Esophagus muscularis mucosa (tissue), 4 donors: ENCODE measurements at regions not wholly inside any gene's neighbourhood (a gene's known extent, or its start where the extent isn't known, plus 50 kb on each side); places are given as distances from the start of the nearest gene placed in this dataset.

Experiments
- DNase-seq: peaks from one replicate; pipeline ENCODE4 v3.0.0-alpha.2; 2017; ENCODE audit errors: extremely low spot score
- H3K27ac ChIP-seq, 4 donors: fragments of 200-600 bp; sonication (generic); replicated peaks in 1 of 4; 1 replicate in 3 of 4; 2 replicates in 1 of 4; pipeline ENCODE4 v1.5.1; 2016 to 2019; ENCODE audit warnings: mild to moderate bottlenecking in 1 of 4
- H3K27me3 ChIP-seq, 4 donors: fragments of 200-600 bp; sonication (generic); one replicate each; pipeline versions ENCODE4 v1.5.1 to v1.6.0; 2016 to 2019
- H3K36me3 ChIP-seq, 4 donors: fragments of 200-600 bp; sonication (generic); one replicate each; pipeline ENCODE4 v1.5.1; 2016 to 2019
- H3K4me1 ChIP-seq, 4 donors: fragments of 200-600 bp; sonication (generic); one replicate each; pipeline ENCODE4 v1.5.1; 2016 to 2019
- H3K4me3 ChIP-seq, 4 donors: fragments of 200-600 bp; sonication (generic); 1 replicate in 2 of 4; 2 replicates in 2 of 4; pipeline ENCODE4 v1.5.1; 2016 to 2019; ENCODE audit warnings: mild to moderate bottlenecking in 4 of 4, moderate library complexity in 1 of 4
- H3K9me3 ChIP-seq, 4 donors: fragments of 200-600 bp; sonication (generic); 1 replicate in 3 of 4; 2 replicates in 1 of 4; pipeline ENCODE4 v1.5.1; 2016 to 2019
- EP300 ChIP-seq: sonication (generic); formaldehyde crosslinking; IDR thresholded peaks from one replicate; pipeline ENCODE4 v1.6.1; 2017; ENCODE audit warnings: antibody characterized with exemption
- POLR2A ChIP-seq: fragments of 450-650 bp; IDR thresholded peaks from one replicate; pipeline ENCODE4 v1.6.1; 2017; ENCODE audit warnings: antibody characterized with exemption, moderate library complexity, mild to moderate bottlenecking, low read depth
- POLR2AphosphoS5 ChIP-seq, 2 donors: sonication (generic); formaldehyde crosslinking; IDR thresholded peaks; one replicate each; pipeline ENCODE4 v1.6.1; 2017; ENCODE audit warnings: antibody characterized with exemption in 2 of 2
- WGBS: methylation state at CpG from one replicate; pipeline ENCODE4 v1.1.5; 2018; 5-methylcytosine and 5-hydroxymethylcytosine counted together
- intact Hi-C: fragments of 100-400 bp; cut with DNase I; formaldehyde crosslinking; loops from one replicate; pipeline ENCODE4 v1.15.1; 2023
- TF ChIP-seq, protein P1 (sequence below), 3 experiments: fragments of 200-600 bp in 2 of 3; fragments of 450-650 bp in 1 of 3; sonication (generic) in 2 of 3; IDR thresholded peaks; one replicate each; pipeline ENCODE4 v1.5.1; 2017 to 2019; ENCODE audit warnings: antibody characterized with exemption in 3 of 3, mild to moderate bottlenecking in 2 of 3, moderate library complexity in 1 of 3

DNA sequence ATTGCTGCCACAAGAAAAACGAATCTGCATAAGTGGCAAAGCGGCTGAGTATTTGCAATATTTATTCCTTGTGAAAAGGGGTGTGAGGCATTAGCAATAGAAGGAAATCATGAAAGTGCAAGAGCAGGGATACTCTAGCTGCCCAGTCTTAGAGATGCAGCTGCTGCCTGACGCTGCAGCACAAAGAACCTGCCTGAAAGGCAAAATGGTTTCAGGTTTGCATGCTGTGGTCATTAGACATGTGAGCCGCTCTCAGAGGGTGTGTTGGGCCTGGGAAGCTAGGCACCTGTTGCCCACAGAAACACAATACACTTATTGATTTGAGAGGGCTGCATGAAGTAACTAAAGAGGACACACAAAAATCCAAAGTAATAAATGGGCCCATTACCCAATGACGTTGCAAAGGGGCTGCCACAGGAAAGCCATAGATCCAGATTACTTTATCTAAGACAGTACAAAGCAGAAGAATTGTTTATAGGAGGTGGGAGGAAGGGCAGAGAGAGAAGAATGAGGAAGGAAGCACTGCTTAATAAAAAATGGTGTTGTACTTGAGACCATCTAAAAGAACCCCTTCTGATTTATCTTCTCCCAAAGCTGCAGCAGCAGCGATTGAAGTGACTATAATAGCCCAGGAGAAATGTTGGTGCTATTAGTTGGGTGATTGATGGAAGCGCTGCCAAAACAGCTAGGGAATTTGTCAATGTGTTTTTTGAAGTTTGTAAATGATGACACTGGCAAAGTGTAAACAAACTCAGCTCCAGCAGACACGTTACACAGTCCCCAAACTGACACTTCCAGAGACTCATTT is 492.4 kb upstream of the ACVR2A start:
- TF ChIP-seq EP300 (no peak), POLR2AphosphoS5 (IDR thresholded peaks at IDR 0.05) (no peak), POLR2A (no peak)
- TF ChIP-seq, protein P1, sequence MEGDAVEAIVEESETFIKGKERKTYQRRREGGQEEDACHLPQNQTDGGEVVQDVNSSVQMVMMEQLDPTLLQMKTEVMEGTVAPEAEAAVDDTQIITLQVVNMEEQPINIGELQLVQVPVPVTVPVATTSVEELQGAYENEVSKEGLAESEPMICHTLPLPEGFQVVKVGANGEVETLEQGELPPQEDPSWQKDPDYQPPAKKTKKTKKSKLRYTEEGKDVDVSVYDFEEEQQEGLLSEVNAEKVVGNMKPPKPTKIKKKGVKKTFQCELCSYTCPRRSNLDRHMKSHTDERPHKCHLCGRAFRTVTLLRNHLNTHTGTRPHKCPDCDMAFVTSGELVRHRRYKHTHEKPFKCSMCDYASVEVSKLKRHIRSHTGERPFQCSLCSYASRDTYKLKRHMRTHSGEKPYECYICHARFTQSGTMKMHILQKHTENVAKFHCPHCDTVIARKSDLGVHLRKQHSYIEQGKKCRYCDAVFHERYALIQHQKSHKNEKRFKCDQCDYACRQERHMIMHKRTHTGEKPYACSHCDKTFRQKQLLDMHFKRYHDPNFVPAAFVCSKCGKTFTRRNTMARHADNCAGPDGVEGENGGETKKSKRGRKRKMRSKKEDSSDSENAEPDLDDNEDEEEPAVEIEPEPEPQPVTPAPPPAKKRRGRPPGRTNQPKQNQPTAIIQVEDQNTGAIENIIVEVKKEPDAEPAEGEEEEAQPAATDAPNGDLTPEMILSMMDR (IDR thresholded peaks at IDR 0.05), result no peak
- H3K36me3 ChIP-seq, result no peaks in the 10 kb centered on the region
- no peaks in the 10 kb centered on the region for H3K4me1 ChIP-seq
- 78% methylated on average over 7 of the region's 8 CpGs for WGBS
- no peak overlapping the region for H3K27ac ChIP-seq
- H3K9me3 ChIP-seq, result no peaks in the 10 kb centered on the region
- H3K27me3 ChIP-seq, result no peaks in the 10 kb centered on the region
- intact Hi-C loops, result no loop called here
- no peak for DNase-seq
- no peak overlapping the region for H3K4me3 ChIP-seq

DNA sequence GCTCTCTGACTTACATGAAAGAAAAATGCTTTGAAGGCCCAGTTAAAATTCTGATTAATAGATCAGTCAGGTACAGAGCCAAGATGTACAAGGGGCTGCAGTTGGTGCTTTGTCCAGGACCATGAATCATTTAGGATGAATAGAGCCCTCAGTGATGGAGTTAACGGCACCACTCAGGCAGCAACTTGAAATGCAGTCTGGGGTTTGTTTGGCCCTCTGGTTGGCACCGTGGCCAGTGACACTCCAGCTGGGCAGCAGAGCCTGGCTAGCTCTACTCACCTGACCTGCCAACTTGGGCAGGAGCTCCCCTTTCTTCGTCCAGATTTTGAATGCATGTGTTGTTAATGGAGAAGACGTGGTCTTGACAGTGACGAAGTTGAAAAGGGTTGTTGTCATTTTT is 493.0 kb upstream of the ACVR2A start:
- WGBS, result 94% methylated on average over 4 of the region's 5 CpGs
- Histone ChIP-seq H3K27ac (no peak overlapping the region), H3K4me3 (no peak overlapping the region), H3K27me3 (no peaks in the 10 kb centered on the region), H3K9me3 (no peaks in the 10 kb centered on the region), H3K36me3 (no peaks in the 10 kb centered on the region), H3K4me1 (no peaks in the 10 kb centered on the region)
- DNase-seq, result no peak
- TF ChIP-seq POLR2A (no peak), EP300 (no peak), POLR2AphosphoS5 (IDR thresholded peaks at IDR 0.05) (no peak)
- TF ChIP-seq, protein P1 (IDR thresholded peaks at IDR 0.05), result no peak
- intact Hi-C loops, result no loop called here

DNA sequence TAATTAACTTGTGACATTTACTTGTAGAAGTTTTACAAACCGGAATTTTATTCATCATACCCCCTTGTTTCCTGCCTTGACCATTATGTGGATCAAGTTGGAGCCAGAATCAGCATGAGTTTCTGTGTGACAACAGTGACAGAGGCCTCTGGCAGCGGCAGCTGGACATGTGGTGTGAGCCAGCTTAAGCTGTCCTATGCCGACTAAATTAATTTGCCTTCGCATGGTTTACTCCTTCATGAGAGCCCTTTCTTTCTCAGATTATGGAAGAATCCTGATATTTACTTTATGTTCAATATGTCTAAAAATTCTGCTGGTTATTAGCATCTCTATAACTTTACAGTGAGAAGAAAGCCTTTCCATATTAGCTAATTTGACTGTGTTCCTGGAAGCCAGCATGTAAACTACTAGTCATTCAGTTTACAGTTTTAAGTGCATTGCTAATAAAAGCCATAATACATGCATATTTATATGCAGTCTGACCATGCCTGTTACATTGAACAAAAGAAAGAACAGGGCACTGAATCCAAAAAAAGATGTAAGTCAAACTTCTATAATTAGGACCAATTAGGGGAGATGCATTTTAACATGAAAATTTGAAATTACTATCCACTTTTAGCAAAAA is 495.8 kb upstream of the ACVR2A start:
- 85% methylated on average over 4 of the region's 4 CpGs for WGBS

DNA sequence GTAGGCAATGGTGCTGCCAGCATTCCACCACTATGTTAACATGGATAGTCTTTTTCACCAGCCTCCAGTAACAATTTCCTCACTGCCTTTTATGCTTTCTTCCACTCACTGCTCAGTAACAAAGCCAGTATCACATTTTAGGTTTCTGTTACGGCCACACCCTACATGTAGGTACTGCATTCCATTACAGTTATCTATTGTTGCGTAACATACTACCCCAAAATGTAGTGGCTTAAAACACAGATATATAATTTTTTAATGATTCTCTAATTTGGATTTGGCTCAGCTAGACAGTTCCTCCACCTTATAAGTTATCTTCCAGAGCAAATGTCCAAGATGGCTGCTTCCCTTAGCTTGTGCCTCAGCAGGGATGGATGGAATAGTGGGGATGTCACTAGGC is 498.7 kb upstream of the ACVR2A start:
- no peak overlapping the region for H3K27ac ChIP-seq
- H3K4me1 ChIP-seq, result no peaks in the 10 kb centered on the region
- TF ChIP-seq POLR2AphosphoS5 (IDR thresholded peaks at IDR 0.05) (no peak), POLR2A (no peak), EP300 (no peak)
- TF ChIP-seq, protein P1 (IDR thresholded peaks at IDR 0.05), result no peak
- peaks cover 0 to 12% (median 7%) of the 10 kb centered on the region in 4 donors for H3K9me3 ChIP-seq
- 97% methylated on average over 2 of the region's 2 CpGs for WGBS
- no peaks in the 10 kb centered on the region for H3K27me3 ChIP-seq
- H3K36me3 ChIP-seq, result no peaks in the 10 kb centered on the region
- no peak for DNase-seq
- H3K4me3 ChIP-seq, result no peak overlapping the region
- intact Hi-C loops, result no loop called here

More for the DNA sequence above, 495.8 kb upstream of the ACVR2A start:
- TF ChIP-seq, protein P1 (IDR thresholded peaks at IDR 0.05), result no peak
- Histone ChIP-seq H3K27ac (no peak overlapping the region), H3K4me1 (no peaks in the 10 kb centered on the region), H3K9me3 (peaks cover 0 to 12% (median 7%) of the 10 kb centered on the region in 4 donors), H3K27me3 (no peaks in the 10 kb centered on the region), H3K36me3 (no peaks in the 10 kb centered on the region), H3K4me3 (no peak overlapping the region)
- intact Hi-C loops, result no loop called here
- no peak for DNase-seq
